HTR-8/SVneo (cell line): ENCODE measurements at regions not wholly inside any gene's neighbourhood (a gene's known extent, or its start where the extent isn't known, plus 50 kb on each side); places are given as distances from the start of the nearest gene placed in this dataset.

ENCODE experiments used
- DNase-seq: peaks from one replicate; pipeline ENCODE4 v3.0.0; 2011; ENCODE audit warnings: low spot score, mixed read lengths; ENCODE audit not compliant: insufficient read length
- FAIRE-seq: peaks from 2 replicates; lab custom pipeline; 2011; peaks lifted over from hg19 to GRCh38; lab: Jason Lieb, UNC

DNA sequence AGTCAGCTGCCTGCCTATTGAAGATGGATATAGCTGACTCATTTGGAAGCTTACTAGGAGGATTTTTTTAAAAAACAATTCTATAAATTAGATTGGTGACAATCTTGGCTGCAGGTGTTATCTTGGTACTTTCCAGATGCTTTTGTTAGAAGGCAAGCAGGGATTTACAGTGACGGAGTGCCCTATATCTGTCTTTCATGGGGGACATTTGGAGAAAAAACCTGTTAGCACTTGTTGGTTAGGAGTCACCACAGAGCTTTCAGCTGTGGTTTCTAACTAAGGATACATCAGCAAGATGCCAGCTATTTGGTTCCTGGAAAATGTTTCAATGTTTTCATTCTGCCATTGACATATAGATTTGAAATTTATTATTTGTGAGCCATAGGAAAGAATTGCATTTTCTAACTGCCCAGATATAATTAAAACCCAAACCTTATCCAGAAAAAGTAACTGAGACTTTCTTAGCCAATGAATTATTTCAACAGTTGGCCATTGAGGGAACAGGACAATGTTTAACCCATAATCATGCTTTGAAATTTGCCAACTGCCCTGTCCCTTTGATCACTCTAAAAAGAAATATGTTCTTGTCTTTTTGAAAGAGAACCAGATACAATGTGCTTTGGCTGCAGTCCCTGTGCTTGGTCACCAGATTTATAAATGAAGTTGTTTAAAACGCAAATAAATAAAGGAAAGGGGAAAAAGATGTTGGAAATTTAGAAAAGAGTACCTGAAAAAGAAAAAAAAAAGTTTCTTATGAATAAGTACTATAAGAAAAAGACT, 761.0 kb upstream of the CXADR start:
- no peak for FAIRE-seq

DNA sequence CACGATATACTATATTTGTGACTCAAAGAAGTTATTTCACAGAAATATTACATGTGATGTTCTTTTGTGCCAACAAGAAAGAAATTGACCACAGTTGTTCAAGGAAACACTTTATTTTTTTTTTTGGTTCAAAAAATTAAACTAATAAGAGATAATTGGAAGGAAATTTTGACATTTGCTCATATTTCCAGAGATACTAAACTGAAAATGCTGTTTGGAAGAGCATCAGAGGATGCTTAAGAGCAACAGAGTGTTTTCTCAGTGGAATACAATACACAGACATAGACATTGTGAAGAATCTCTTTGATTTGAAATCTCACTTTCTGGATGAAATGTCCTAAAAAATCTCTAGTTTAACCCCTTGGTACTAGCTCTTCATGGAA, 760.4 kb upstream of the CXADR start:
- FAIRE-seq (no peak), DNase-seq (no peak)

More for the DNA sequence above, 761.0 kb upstream of the CXADR start:
- no peak for DNase-seq

DNA sequence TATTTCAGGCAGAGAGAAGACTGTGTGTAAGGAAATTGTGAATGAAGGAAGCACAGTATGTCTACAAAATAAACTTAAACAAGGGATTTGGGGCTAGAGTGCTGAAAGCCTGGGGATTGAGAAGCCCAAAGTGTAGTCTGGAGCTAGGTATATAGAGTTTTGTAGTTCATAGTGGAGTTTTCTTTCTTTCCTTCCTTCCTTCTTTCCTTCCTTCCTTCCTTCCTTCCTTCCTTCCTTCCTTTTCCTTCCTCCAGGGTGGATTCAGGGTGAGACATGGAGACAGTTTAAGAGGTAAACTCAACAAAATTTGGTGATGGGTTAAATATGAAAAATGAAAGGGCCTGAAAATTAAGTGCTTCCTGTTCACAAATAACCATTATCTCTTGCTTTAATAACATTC, 757.8 kb upstream of the CXADR start:
- DNase-seq (no peak), FAIRE-seq (no peak)

DNA sequence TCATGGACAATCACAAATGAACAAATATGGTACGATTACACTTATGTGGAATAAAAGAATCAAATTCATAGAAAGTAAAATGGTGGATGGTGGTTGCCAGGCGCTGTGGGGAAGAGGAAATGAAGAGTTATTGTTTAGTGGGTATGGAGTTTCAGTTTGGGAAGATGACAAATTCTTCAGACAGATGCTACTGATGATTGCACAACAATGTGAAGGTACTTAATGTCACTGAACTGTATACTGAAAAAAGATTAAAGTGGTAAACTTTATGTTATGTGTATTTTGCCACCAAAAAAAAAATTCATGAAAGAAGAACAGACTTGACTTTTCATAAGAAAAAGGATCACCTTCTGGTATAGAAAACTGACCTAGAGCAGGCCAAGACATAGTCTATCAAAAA, 745.6 kb upstream of the CXADR start:
- FAIRE-seq = no peak
- DNase-seq = no peak

DNA sequence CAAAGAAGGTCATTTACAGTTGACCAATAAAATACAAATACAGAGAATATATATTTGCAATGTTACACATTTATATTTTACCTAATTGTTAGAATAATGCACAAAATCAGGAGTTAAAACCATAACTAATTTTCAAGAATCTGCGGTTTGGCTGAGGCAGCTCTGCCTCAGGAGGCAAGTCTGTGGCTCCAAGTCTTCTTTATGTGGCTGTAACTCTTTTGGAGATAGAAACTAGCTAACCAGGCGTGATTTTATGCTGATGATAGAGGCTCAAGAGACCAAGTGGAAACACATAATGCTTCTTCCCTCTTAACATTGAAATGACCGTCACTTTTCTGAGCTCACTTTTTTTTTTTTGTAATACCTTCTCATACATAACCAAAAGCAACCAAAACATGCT, 744.7 kb upstream of the CXADR start:
- no peak for FAIRE-seq

DNA sequence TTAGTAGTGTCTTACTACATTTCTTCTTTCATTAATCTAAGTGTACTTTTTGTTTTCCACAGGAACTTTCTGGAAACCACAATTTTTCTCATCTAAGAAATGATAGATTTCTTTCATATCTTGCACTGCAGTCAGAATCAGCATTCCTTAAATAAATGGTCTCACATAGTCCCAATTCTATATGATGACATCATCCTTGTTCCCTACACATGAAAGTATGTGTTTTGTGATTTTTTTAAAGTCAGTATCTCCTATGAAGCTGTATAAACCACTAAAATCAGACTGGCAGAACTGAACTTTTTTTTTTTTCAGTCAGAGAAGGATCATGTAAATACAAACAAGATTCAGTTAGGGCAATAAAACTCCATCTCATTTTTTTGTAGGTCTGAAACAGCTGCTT, 742.6 kb upstream of the CXADR start:
- no peak for DNase-seq
- no peak for FAIRE-seq

More for the DNA sequence above, 744.7 kb upstream of the CXADR start:
- no peak for DNase-seq

DNA sequence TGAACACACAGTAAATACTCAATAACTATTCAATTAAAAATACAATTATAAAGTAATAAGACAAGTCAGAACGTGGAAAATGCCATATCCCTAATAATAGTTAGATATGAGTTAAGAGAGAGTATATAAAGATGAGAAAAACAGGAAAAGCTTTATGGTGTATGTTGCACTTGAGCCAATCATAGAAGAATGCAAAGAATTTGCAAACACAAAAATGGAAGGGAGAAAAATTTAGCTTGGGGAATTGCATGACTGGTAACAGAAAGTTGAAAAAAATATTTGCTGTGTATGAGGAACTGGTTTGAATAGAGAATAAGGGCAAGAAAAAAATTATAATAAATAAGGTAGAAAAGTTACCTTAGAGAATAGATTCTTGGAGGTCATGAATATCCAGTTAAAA, 739.6 kb upstream of the CXADR start:
- DNase-seq (peak; percentile 3), FAIRE-seq (no peak)

DNA sequence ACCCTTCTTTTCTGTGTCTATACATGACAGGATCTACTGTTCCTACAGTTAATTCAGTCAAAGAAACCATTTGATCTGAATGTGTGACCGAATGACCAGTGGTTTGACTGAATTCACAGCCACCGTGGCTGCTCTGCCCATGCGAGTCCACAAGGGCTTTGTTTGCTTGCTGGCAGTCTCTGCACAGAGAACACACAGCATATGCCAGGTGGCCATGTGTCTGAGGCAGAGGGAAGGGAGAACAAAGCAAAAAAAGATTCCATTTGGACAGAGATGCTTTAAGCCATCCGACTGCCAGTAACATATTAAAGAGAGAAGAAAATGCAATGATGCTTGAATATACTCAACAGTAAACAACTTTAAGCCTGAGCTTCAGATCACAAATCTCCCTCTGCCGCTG, 737.8 kb upstream of the CXADR start:
- no peak for FAIRE-seq
- no peak for DNase-seq

DNA sequence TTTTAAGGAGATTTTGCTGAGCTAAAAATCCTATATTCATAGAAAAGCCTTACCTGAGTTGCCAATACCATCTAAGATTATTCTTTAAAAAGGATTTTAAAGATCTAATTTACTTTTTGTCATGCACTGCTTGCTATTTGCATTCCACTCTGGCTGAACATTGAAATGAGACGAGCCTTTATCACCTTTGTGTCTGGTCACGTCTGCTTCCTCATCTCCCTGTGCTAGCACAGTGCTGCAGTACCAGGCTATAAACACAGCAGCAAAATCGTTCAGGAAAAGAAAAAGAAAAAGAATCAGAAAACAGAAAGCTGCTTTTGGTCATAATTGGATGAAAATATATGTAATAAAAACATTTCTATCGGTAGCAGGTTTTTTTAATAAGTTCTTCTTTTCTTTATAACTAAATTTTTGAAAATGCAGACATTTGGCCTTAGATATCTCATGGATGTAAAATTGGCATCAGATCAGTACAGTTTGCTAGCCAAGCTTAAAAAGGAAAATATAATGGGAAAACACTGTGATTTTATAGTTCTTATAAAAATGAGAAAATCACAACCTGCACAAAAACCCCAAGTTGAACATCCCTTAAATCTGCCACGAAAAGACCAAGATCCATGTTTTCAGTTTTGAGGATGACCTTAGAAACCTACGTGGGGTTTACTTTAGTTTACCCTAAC, 735.7 kb upstream of the CXADR start:
- FAIRE-seq (no peak), DNase-seq (no peak)

DNA sequence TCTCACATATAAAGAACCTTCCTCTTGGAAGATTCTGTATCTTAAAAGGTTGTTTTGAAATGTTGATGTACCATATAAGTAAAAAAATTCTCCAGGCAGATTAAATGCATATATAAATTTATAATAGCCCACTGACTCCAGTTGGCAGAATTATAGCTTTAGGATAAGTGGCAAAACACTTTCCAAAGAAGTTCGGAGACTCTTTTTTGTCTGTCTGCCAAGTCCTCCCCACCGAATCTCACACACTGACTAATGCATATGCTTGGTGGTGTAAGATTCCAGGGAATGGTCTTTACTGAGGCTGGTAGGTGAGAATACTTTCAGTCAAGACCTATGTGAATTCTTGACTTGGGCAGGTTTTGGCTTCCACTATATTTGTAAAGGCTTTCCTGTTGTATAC, 724.3 kb upstream of the CXADR start:
- FAIRE-seq (no peak), DNase-seq (no peak)

DNA sequence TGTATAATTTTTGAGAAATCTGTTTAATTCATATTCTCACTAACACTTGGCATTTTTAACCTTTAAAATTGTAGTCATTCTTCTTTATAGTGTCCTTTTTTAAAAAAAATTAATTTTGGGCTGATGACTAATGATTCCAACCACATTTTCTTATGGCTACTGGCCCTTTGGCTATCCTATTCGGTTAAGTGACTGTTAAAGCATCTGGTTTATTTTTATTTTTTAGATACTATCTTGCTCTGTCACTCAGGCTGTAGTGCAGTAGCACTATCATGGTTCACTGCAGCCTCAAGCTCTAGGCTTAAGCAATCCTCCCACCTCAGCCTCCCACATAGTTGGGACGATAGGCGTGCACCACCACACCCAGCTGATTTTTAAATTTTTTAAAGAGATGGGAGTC, 723.2 kb upstream of the CXADR start:
- no peak for FAIRE-seq
- DNase-seq = no peak

DNA sequence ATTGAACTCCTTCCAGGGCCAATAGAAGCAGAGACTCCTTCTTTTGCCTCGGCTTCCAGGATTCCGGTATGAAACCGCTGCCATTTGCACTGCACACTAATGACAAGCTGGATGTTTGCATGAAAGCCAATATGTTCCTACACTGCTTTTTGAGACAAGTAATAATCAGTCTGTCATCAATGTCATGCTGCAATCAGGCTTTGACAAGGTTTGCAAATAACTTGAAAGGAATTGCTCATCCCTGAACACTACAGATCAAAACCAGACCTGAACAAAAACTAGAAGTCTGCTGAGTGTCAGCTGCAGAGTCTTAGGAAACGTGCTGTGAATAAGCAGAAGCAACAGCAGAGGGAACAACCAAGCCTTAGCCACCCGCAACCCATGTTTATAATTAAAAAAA, 720.7 kb upstream of the CXADR start:
- DNase-seq = no peak
- FAIRE-seq = no peak

DNA sequence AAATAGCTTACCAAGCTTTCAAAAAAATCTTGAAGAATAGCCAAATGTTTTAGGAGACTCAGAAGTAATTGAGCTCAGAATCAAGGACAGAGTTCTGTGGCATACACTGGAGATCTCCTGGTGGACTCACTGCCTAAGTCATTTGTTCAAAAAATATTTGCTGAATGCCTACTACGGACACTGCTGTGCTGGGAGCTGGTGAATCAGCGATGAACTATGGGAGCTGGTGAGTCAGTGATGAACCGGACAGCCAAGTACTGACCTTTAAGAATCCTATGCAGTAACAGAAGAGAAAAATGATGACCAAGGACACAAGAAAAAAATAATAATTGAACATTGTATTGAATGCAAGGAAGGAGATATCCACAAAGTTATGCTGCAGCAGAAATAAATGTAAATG, 717.9 kb upstream of the CXADR start:
- peak; percentile 22 for DNase-seq
- FAIRE-seq = peak; percentile 42

DNA sequence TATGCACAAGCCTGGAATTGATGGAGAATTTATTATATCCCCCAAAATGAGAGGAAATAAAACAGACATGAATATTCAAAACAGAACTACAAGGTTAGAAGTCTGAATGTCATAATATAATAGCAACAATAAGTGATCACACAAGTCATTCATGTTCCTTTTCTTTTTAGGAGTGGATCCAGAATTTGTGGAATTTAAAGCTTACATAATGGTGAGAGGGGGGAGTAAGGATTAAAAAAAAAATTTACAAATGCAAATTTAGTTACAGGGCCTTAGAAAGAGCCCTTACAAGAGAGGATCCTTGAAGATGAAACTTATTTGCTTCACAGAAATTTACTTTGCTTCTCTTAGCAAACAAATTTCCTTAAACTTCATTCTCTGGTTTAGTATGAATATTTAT, 716.1 kb upstream of the CXADR start:
- FAIRE-seq = no peak
- no peak for DNase-seq

DNA sequence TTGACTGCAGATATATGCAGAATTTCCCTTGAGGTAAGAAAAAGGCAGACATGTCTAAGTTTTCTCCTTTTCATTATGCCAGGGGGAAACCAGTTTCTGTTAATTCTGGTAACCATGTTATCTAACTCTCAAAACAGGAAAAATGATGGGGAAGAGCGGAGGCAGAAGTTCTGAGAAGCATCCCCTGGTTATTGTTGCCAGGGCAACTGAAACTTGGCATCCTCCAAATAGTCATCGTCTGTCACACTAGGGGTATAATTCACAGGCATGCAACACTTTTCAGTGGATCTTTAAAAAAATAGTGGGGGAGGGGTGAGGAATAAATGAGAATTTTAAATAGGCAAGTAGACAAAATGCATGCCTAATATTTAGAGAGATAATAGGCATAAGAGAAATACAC, 715.3 kb upstream of the CXADR start:
- FAIRE-seq (no peak), DNase-seq (no peak)

DNA sequence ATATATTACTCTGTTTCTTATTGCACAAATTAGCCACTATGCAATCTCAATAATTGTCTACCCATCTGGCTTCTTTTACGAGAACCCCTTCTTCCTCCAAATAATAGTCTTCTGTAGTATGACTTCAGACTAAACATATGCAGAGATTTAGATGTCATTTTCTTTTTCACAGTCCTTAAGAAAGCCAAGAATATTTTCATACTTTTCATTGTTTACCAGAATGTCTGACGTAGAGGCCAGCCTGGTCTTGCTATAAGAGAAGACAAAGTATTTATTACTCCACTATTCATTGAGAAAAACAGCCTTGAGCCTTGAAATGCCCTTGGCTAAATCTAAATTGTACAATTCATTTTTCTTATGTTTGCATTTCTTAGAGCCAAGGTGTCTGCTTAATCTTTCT, 714.9 kb upstream of the CXADR start:
- DNase-seq (no peak), FAIRE-seq (no peak)

DNA sequence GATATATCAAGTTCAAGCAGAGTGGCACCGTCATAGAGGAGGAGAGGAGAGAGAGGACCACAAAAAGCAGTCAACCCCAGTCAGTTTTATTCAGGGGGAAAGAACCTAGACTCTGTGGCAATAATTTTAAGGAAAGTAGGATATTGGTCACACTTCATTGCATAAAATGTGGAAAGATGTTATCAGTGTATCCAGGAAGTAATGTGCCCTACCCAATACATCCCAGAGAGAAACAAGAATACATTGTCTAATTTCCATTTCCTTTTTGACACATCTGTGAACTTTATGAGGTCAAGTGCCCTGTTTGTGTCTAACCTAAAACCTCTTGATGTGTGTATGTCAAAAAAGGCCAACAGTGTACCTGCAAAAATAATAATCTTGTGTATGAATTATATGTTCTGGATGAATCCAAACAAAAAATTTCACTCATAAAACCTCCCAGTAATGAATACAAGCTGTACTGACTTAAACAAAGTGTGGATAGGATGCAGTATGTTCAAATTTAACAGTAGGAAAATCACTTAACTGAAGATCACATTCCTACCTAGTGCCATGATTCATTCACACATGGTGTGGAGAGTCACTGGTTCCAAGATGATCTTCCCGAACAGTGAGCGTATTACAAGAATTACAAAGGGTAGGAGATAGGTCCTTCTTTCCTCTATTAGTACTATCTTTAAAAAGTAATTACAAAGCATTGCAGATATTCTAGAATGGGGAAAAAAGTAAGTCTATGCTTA, 712.1 kb upstream of the CXADR start:
- no peak for DNase-seq
- FAIRE-seq = no peak

DNA sequence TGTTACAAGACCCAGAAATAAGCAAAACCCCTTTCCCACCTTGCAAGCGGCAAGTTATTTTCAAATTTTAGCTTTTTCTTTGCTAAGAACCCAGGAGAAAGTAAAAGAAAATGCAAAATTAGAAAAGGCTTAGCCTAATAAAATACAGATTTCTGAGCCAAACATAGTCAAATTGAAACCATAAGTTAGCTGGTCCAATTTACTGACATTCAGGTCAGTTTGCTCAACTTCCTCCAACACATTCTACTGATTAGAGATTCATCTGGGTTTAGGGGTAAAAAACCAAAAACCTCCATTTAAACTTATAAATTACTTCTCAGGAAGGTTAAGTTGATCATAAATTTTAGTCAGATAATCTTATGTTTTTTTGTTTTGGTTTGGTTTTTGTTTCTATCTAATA, 701.8 kb upstream of the CXADR start:
- DNase-seq (no peak), FAIRE-seq (no peak)

DNA sequence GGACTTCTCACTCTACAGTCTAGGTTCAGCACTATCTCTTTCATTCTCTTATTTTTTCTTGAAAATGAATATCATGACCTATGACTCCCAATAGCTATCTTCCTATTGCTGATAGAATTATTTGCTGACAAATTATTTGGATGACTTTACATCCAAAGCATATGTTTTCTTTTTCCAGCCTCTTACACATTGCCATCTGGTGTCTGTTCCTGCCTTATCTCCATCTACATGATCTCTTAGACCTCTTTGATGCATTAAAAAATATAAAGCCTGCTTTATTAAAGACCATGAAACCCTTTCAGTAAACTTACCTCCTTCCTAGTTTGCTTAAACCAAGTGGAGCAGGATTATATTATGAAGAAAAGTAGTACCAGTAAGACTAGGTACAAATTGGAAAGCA, 700.9 kb upstream of the CXADR start:
- no peak for DNase-seq
- FAIRE-seq = no peak

DNA sequence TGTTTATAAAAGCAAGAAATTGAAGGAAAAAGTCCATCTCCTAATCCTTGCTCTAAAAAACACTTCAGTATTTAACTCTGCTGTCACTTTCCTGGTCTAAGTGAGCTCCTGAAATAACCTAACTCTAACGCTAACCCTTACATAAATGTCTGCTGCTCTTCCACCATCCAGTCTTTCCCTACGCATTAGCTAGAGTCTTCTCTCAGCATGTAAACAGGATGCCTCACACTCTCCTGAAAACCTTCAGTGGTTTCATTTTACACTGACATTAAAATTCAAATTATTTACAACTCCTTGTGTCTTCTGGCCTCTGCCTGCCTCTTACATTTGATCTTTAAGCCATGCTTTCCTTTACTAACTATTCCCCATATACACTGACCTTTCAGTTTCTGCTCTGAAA, 697.6 kb upstream of the CXADR start:
- DNase-seq (no peak), FAIRE-seq (no peak)

DNA sequence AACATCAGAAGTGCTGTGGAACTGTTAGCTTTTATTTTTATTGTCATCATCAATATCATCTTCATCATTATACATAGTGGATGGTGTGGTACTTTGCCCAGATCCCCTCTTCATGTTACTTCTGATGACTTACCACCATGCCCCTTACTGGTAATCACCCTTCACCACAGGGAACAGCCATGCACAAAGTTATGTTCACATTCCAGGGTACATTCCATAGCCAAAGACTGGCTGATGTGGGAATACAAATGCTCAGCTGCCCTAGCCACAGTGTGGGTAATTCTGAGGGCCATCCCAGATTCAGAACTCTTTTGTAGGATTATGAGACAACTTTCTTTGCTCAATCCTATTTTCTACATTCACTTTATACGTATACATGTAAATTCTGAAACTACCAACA, 691.3 kb upstream of the CXADR start:
- DNase-seq (no peak), FAIRE-seq (no peak)
